Left lung (tissue), 4 donors: ENCODE measurements at regions not wholly inside any gene's neighbourhood (a gene's known extent, or its start where the extent isn't known, plus 50 kb on each side); places are given as distances from the start of the nearest gene placed in this dataset.

ENCODE experiments used
- ATAC-seq: fragments of 200-7000 bp; cut with Tn5 transposase; one replicate; pipeline ENCODE4 v1.9.1; 2020; ENCODE audit warnings: moderate library complexity
- DNase-seq, 4 donors: peaks; one replicate each; pipeline ENCODE4 v3.0.0-alpha.2; 2013 to 2020
- H3K27ac ChIP-seq, 2 donors: fragments of 200-600 bp; sonication (generic) in 1 of 2; one replicate each; pipeline versions ENCODE4 v1.5.0 to v1.8.0; 2020 to 2021
- H3K27me3 ChIP-seq, 2 donors: fragments of 200-600 bp; sonication (generic) in 1 of 2; one replicate each; pipeline versions ENCODE4 v1.5.0 to v1.8.0; 2020 to 2021
- H3K36me3 ChIP-seq, 2 donors: fragments of 200-600 bp; sonication (generic) in 1 of 2; one replicate each; pipeline versions ENCODE4 v1.5.0 to v1.8.0; 2020 to 2021
- H3K4me1 ChIP-seq, 2 donors: fragments of 200-600 bp; one replicate each; pipeline ENCODE4 v1.8.0; 2021
- H3K4me3 ChIP-seq, 2 donors: fragments of 200-600 bp; sonication (generic) in 1 of 2; one replicate each; pipeline versions ENCODE4 v1.5.0 to v1.8.0; 2020 to 2021; ENCODE audit warnings: mild to moderate bottlenecking in 1 of 2
- H3K9me3 ChIP-seq, 2 donors: fragments of 200-600 bp; sonication (generic) in 1 of 2; one replicate each; pipeline versions ENCODE4 v1.5.0 to v1.8.0; 2020 to 2021
- CTCF ChIP-seq, 2 donors: fragments of 200-600 bp; sonication (generic) in 1 of 2; IDR thresholded peaks; one replicate each; pipeline versions ENCODE4 v1.5.0 to v1.8.0; 2021; ENCODE audit warnings: antibody characterized with exemption in 2 of 2
- intact Hi-C, 2 donors: fragments of 100-400 bp; cut with DNase I; formaldehyde crosslinking; loops; one replicate each; pipeline versions ENCODE4 v1.11.2 to v1.14.2; 2022
- donor health status: DM: no; HTN: yes; CAD: no.
- donor health status: DM: no; HTN: no; CAD: no.

- DNase-seq (no peak), ATAC-seq (no peak)
- intact Hi-C loops: no loop called here
- H3K4me3 ChIP-seq: no peak overlapping the region
- TF ChIP-seq CTCF (IDR thresholded peaks at IDR 0.05): no peak
- H3K27ac ChIP-seq: no peak overlapping the region
- H3K36me3 ChIP-seq: no peaks in the 10 kb centered on the region
- no peaks in the 10 kb centered on the region for H3K4me1 ChIP-seq
- no peaks in the 10 kb centered on the region for H3K27me3 ChIP-seq
- no peaks in the 10 kb centered on the region for H3K9me3 ChIP-seq
Measured at GRCh38 chr2:188917632-188918031, 56.5 kb upstream of the COL3A1 start.

- ATAC-seq: no peak
- Histone ChIP-seq H3K36me3 (no peaks in the 10 kb centered on the region), H3K4me1 (no peaks in the 10 kb centered on the region), H3K4me3 (no peak overlapping the region), H3K27ac (no peak overlapping the region), H3K9me3 (no peaks in the 10 kb centered on the region), H3K27me3 (no peaks in the 10 kb centered on the region)
- TF ChIP-seq CTCF (IDR thresholded peaks at IDR 0.05): no peak
- intact Hi-C loops: no loop called here
- DNase-seq: no peak
Measured at GRCh38 chr2:188919824-188920223, 54.3 kb upstream of the COL3A1 start.

GRCh38 chr2:188922191-188922590, 52.0 kb upstream of the COL3A1 start:
- H3K36me3 ChIP-seq: no peaks in the 10 kb centered on the region
- no peak for TF ChIP-seq CTCF (IDR thresholded peaks at IDR 0.05)
- no peak for ATAC-seq
- H3K27me3 ChIP-seq: no peaks in the 10 kb centered on the region
- H3K27ac ChIP-seq: no peak overlapping the region
- no peak for DNase-seq
- H3K9me3 ChIP-seq: no peaks in the 10 kb centered on the region
- intact Hi-C loops: no loop called here
- no peak overlapping the region for H3K4me3 ChIP-seq
- H3K4me1 ChIP-seq: no peaks in the 10 kb centered on the region
